ENCODE measurements at regions not wholly inside any gene's neighbourhood (a gene's known extent, or its start where the extent isn't known, plus 50 kb on each side); places are given as distances from the start of the nearest gene placed in this dataset.

- Mint-ChIP-seq H3K9me3 (no peaks in the 10 kb centered on the region), H3K4me1 (ENCODE audit: unreplicated experiment) (peaks cover 4% of the 10 kb centered on the region), H3K27me3 (no peaks in the 10 kb centered on the region), H3K27ac (no peak overlapping the region), H3K4me3 (no peak overlapping the region), H3K36me3 (no peaks in the 10 kb centered on the region)
- TF ChIP-seq, protein P1, sequence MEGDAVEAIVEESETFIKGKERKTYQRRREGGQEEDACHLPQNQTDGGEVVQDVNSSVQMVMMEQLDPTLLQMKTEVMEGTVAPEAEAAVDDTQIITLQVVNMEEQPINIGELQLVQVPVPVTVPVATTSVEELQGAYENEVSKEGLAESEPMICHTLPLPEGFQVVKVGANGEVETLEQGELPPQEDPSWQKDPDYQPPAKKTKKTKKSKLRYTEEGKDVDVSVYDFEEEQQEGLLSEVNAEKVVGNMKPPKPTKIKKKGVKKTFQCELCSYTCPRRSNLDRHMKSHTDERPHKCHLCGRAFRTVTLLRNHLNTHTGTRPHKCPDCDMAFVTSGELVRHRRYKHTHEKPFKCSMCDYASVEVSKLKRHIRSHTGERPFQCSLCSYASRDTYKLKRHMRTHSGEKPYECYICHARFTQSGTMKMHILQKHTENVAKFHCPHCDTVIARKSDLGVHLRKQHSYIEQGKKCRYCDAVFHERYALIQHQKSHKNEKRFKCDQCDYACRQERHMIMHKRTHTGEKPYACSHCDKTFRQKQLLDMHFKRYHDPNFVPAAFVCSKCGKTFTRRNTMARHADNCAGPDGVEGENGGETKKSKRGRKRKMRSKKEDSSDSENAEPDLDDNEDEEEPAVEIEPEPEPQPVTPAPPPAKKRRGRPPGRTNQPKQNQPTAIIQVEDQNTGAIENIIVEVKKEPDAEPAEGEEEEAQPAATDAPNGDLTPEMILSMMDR (conservative IDR thresholded peaks at IDR 0.05): no peak
- DNase-seq (ENCODE audit: extremely low spot score, unreplicated experiment): no peak
Measured at GRCh38 chr12:84073401-84073800, 839.2 kb downstream of the SLC6A15 start.

- TF ChIP-seq, protein P1 (conservative IDR thresholded peaks at IDR 0.05): no peak
- no peaks in the 10 kb centered on the region for H3K36me3 Mint-ChIP-seq
- DNase-seq (ENCODE audit: extremely low spot score, unreplicated experiment): no peak
- H3K27me3 Mint-ChIP-seq: no peaks in the 10 kb centered on the region
- peaks cover 4% of the 10 kb centered on the region for H3K4me1 Mint-ChIP-seq (ENCODE audit: unreplicated experiment)
- no peaks in the 10 kb centered on the region for H3K9me3 Mint-ChIP-seq
- no peak overlapping the region for H3K27ac Mint-ChIP-seq
- H3K4me3 Mint-ChIP-seq: no peak overlapping the region
Measured at GRCh38 chr12:84072961-84073360, 839.6 kb downstream of the SLC6A15 start.

DNA sequence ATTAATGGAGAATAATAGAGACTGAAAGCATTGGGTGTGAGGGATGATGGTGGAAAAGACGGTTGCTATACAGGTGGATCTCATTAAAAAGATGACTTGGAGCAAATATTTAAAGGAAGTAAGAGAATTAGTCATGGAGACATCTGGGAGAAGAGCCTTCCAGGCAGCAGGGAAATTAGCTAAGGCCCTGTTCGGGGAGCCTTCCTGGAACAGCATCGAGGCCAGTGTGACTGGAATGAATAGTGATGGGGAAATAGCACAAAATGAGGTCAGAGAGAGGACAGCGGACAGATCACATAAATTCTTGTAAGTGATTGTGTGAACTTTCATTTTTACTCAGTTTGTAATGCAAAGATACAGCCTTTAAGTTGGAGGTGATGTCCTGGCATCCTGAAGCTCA, 842.3 kb downstream of the SLC6A15 start:
- Mint-ChIP-seq H3K27ac (no peak overlapping the region), H3K4me1 (ENCODE audit: unreplicated experiment) (peaks cover 4% of the 10 kb centered on the region), H3K27me3 (no peaks in the 10 kb centered on the region), H3K4me3 (no peak overlapping the region), H3K36me3 (no peaks in the 10 kb centered on the region), H3K9me3 (no peaks in the 10 kb centered on the region)
- DNase-seq (ENCODE audit: extremely low spot score, unreplicated experiment): no peak
- TF ChIP-seq, protein P1 (conservative IDR thresholded peaks at IDR 0.05): no peak

- H3K4me1 Mint-ChIP-seq (ENCODE audit: unreplicated experiment): peaks cover 4% of the 10 kb centered on the region
- no peak overlapping the region for H3K27ac Mint-ChIP-seq
- H3K36me3 Mint-ChIP-seq: no peaks in the 10 kb centered on the region
- H3K27me3 Mint-ChIP-seq: no peaks in the 10 kb centered on the region
- H3K4me3 Mint-ChIP-seq: no peak overlapping the region
- H3K9me3 Mint-ChIP-seq: no peaks in the 10 kb centered on the region
- no peak for DNase-seq (ENCODE audit: extremely low spot score, unreplicated experiment)
- TF ChIP-seq, protein P1 (conservative IDR thresholded peaks at IDR 0.05): no peak
Measured at GRCh38 chr12:84069699-84070098, 842.9 kb downstream of the SLC6A15 start.

DNA sequence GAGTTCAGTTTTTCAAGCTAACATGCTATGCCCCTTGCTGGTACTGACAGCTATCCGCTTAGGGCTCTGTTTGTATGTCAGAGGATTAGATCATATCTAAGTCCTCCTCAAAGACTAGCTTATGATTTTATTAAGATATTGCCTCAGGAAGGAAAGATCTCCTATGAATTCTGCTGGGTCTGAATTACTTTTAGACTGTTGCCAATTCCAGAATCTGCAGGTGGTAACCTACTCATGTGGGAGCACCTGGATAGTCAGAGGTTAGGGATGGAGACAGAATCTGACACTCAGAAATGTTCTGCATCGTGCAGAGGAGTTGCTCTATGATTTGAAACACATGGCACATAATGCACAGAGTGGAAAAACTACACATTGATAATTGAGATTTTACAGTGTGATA, 843.4 kb downstream of the SLC6A15 start:
- Mint-ChIP-seq H3K4me3 (no peak overlapping the region), H3K9me3 (no peaks in the 10 kb centered on the region), H3K27ac (no peak overlapping the region), H3K36me3 (no peaks in the 10 kb centered on the region), H3K4me1 (ENCODE audit: unreplicated experiment) (peaks cover 4% of the 10 kb centered on the region), H3K27me3 (no peaks in the 10 kb centered on the region)
- DNase-seq (ENCODE audit: extremely low spot score, unreplicated experiment): no peak
- TF ChIP-seq, protein P1 (conservative IDR thresholded peaks at IDR 0.05): no peak

- Mint-ChIP-seq H3K9me3 (peaks cover 6% of the 10 kb centered on the region), H3K27me3 (no peaks in the 10 kb centered on the region)
- TF ChIP-seq, protein P1 (conservative IDR thresholded peaks at IDR 0.05): no peak
Measured at GRCh38 chr12:84058136-84058535, 854.5 kb downstream of the SLC6A15 start.

More at GRCh38 chr12:84058136-84058535, 854.5 kb downstream of the SLC6A15 start:
- H3K4me3 Mint-ChIP-seq: no peak overlapping the region
- DNase-seq (ENCODE audit: extremely low spot score, unreplicated experiment): no peak
- H3K36me3 Mint-ChIP-seq: no peaks in the 10 kb centered on the region
- no peak overlapping the region for H3K27ac Mint-ChIP-seq
- H3K4me1 Mint-ChIP-seq (ENCODE audit: unreplicated experiment): no peaks in the 10 kb centered on the region

Data from type B pancreatic cell (in vitro differentiated cells).